HepG2 (cell line): ENCODE measurements at regions not wholly inside any gene's neighbourhood (a gene's known extent, or its start where the extent isn't known, plus 50 kb on each side); places are given as distances from the start of the nearest gene placed in this dataset.

Experiments
- ATAC-seq: fragments of 200-7000 bp; cut with Tn5 transposase; 3 replicates; pipeline ENCODE4 v1.9.1; 2020; ENCODE audit warnings: mild to moderate bottlenecking, moderate library complexity
- BruUV-seq: library from RNA; stranded (reverse); fragments of 400-500 nt; replicated peaks from 2 replicates; lab custom pipeline; 2021; lab: Mats Ljungman, UMichigan
- CTCF ChIA-PET: fragments of 300-600 bp; formaldehyde crosslinking; extraction: SDS; loops from one replicate; lab custom pipeline; 2021; ENCODE audit warnings: low total read pairs, inconsistent platforms, low intra/inter-chr PET ratio; lab: Yijun Ruan, JAX
- POLR2A ChIA-PET: fragments of 350-600 bp; sonication (Branson Sonifier 250); formaldehyde crosslinking; loops from one replicate; lab custom pipeline; 2020; ENCODE audit warnings: antibody characterized with exemption, inconsistent platforms; lab: Yijun Ruan, JAX
- DNase-seq: peaks from one replicate; pipeline ENCODE4 v3.0.0-alpha.2; 2015; ENCODE audit warnings: low spot score
- FAIRE-seq: peaks from 3 replicates; lab custom pipeline; 2011; peaks lifted over from hg19 to GRCh38; lab: Jason Lieb, UNC
- H2AFZ ChIP-seq: one replicate; pipeline ENCODE4 v1.6.1; 2011; ENCODE audit warnings: low read length, inconsistent platforms
- H3K27ac ChIP-seq: fragments of 300-600 bp; 3 replicates; pipeline ENCODE4 v1.8.0; 2011; ENCODE audit warnings: mixed run types, mild to moderate bottlenecking, mixed read lengths, low read length, inconsistent platforms; ENCODE audit not compliant: insufficient read depth; ENCODE audit errors: extremely low read length
- H3K27me3 ChIP-seq, 2 experiments: fragments of 200-600 bp in 1 of 2; 2 replicates in 1 of 2; 3 replicates in 1 of 2; pipeline versions ENCODE4 v1.6.0 to v1.8.0; 2011; ENCODE audit warnings: low read length in 2 of 2, mild to moderate bottlenecking in 2 of 2, moderate library complexity in 2 of 2, inconsistent platforms in 1 of 2; ENCODE audit not compliant: insufficient read depth in 2 of 2, control insufficient read depth in 1 of 2
- H3K36me3 ChIP-seq, 2 experiments: fragments of 200-600 bp in 1 of 2; replicated peaks in 1 of 2; 2 replicates in 1 of 2; 3 replicates in 1 of 2; pipeline versions ENCODE4 v1.5.1 to v1.8.0; 2011; ENCODE audit warnings: low read length in 2 of 2, inconsistent platforms in 1 of 2; ENCODE audit not compliant: insufficient read depth in 2 of 2, control insufficient read depth in 1 of 2
- H3K4me1 ChIP-seq: 2 replicates; pipeline ENCODE4 v1.5.1; 2012; ENCODE audit warnings: low read length, inconsistent platforms; ENCODE audit not compliant: insufficient read depth
- H3K4me2 ChIP-seq: 2 replicates; pipeline ENCODE4 v1.6.0; 2011; ENCODE audit warnings: low read depth, low read length, inconsistent platforms
- H3K4me3 ChIP-seq, 3 experiments: fragments of 200-600 bp in 1 of 3; sonication (generic), shearing (Covaris generic) in 1 of 3; replicated peaks in 1 of 3; 2 replicates each; pipeline ENCODE4 v1.5.1; 2011 to 2016; ENCODE audit warnings: low read length in 3 of 3, inconsistent platforms in 2 of 3, low read depth in 2 of 3, mild to moderate bottlenecking in 2 of 3, control low read depth in 1 of 3, mixed read lengths in 1 of 3; ENCODE audit not compliant: insufficient read depth in 1 of 3
- H3K79me2 ChIP-seq: one replicate; pipeline ENCODE4 v1.6.1; 2011; ENCODE audit warnings: low read length, inconsistent platforms; ENCODE audit not compliant: insufficient read depth
- H3K9ac ChIP-seq: 2 replicates; pipeline ENCODE4 v1.6.0; 2011; ENCODE audit warnings: mild to moderate bottlenecking, low read depth, low read length, inconsistent platforms; ENCODE audit not compliant: insufficient read depth
- H3K9me3 ChIP-seq: 2 replicates; pipeline ENCODE4 v1.5.1; 2012; ENCODE audit warnings: mild to moderate bottlenecking, low read length
- H4K20me1 ChIP-seq: 2 replicates; pipeline ENCODE4 v1.6.0; 2011; ENCODE audit warnings: inconsistent platforms, mild to moderate bottlenecking, low read length, moderate library complexity; ENCODE audit not compliant: insufficient read depth
- CCDC6 ChIP-seq: sonication (generic); formaldehyde crosslinking; IDR thresholded peaks from 2 replicates; pipeline ENCODE4 v1.8.1; 2022; ENCODE audit warnings: mild to moderate bottlenecking, missing genetic modification reagents, moderate library complexity
- CREB1 ChIP-seq, 2 experiments: fragments of 450-650 bp in 1 of 2; IDR thresholded peaks; 2 replicates each; pipeline ENCODE4 v1.6.1; 2016 to 2017; ENCODE audit warnings: control low read depth in 1 of 2, mild to moderate bottlenecking in 1 of 2, missing compliant biosample characterization in 1 of 2, missing genetic modification characterization in 1 of 2
- MAFF ChIP-seq: IDR thresholded peaks from 2 replicates; pipeline ENCODE4 v1.6.1; 2011; ENCODE audit warnings: low read depth, low read length, improper control_type of control experiment
- MAFK ChIP-seq, 2 experiments: IDR thresholded peaks in 1 of 2; conservative IDR thresholded peaks in 1 of 2; 2 replicates each; pipeline ENCODE4 v1.6.1; 2011; ENCODE audit warnings: improper control_type of control experiment in 2 of 2, low read length in 2 of 2
- MXD4 ChIP-seq: IDR thresholded peaks from 2 replicates; pipeline ENCODE4 v1.6.1; 2016; ENCODE audit warnings: mild to moderate bottlenecking, missing biosample characterization, missing genetic modification reagents
- NKX3-1 ChIP-seq: sonication (generic); formaldehyde crosslinking; IDR thresholded peaks from 2 replicates; pipeline ENCODE4 v1.5.0; 2020; ENCODE audit warnings: missing genetic modification reagents
- RNF2 ChIP-seq: fragments of 450-650 bp; conservative IDR thresholded peaks from 2 replicates; pipeline ENCODE4 v1.6.1; 2016; ENCODE audit warnings: low read depth
- SIN3B ChIP-seq: fragments of 150-350 bp; IDR thresholded peaks from 2 replicates; pipeline ENCODE4 v1.6.1; 2014; ENCODE audit warnings: low read length
- TGIF2 ChIP-seq: IDR thresholded peaks from 2 replicates; pipeline ENCODE4 v1.6.1; 2016; ENCODE audit warnings: control low read depth, missing compliant biosample characterization
- THRA ChIP-seq: sonication (generic); formaldehyde crosslinking; IDR thresholded peaks from 2 replicates; pipeline ENCODE4 v1.4.0; 2020; ENCODE audit warnings: missing genetic modification reagents, borderline replicate concordance
- ZFP90 ChIP-seq: sonication (generic); formaldehyde crosslinking; IDR thresholded peaks from 2 replicates; pipeline ENCODE4 v1.8.0; 2022; ENCODE audit warnings: missing genetic modification reagents, mild to moderate bottlenecking, inconsistent platforms, borderline replicate concordance
- ZNF607 ChIP-seq: sonication (generic); formaldehyde crosslinking; IDR thresholded peaks from 2 replicates; pipeline ENCODE4 v1.5.1; 2020; ENCODE audit warnings: missing genetic modification reagents, mild to moderate bottlenecking, borderline replicate concordance
- ZNF747 ChIP-seq: sonication (generic); formaldehyde crosslinking; IDR thresholded peaks from 2 replicates; pipeline ENCODE4 v1.8.1; 2023; ENCODE audit warnings: missing genetic modification reagents, mild to moderate bottlenecking, borderline replicate concordance
- ZNF891 ChIP-seq: sonication (generic); formaldehyde crosslinking; IDR thresholded peaks from 2 replicates; pipeline ENCODE4 v1.5.0; 2020; ENCODE audit warnings: mild to moderate bottlenecking, missing genetic modification reagents
- WGBS: methylation state at CpG from one replicate; pipeline ENCODE4 v1.1.6; 2017; ENCODE audit warnings: low lambda C conversion rate; 5-methylcytosine and 5-hydroxymethylcytosine counted together
- in situ Hi-C: cut with HindIII; loops from 2 replicates; pipeline ENCODE4 v1.10.0; 2017; ENCODE audit warnings: low pct_unique_long_range_greater_than_20kb; ENCODE audit not compliant: extremely low pct_ligation_motif_present
- intact Hi-C: fragments of 100-400 bp; cut with micrococcal nuclease; formaldehyde crosslinking; loops from one replicate; pipeline ENCODE4 v1.10.0; 2022; ENCODE audit not compliant: unreplicated experiment
- TF ChIP-seq, protein P1 (sequence below): sonication (generic); formaldehyde crosslinking; IDR thresholded peaks from 2 replicates; pipeline ENCODE4 v1.4.0; 2020; ENCODE audit warnings: missing genetic modification reagents, borderline replicate concordance
- TF ChIP-seq, protein P2 (sequence below): sonication (generic); formaldehyde crosslinking; IDR thresholded peaks from 2 replicates; pipeline ENCODE4 v1.5.0; 2020; ENCODE audit warnings: mild to moderate bottlenecking, missing genetic modification reagents

DNA sequence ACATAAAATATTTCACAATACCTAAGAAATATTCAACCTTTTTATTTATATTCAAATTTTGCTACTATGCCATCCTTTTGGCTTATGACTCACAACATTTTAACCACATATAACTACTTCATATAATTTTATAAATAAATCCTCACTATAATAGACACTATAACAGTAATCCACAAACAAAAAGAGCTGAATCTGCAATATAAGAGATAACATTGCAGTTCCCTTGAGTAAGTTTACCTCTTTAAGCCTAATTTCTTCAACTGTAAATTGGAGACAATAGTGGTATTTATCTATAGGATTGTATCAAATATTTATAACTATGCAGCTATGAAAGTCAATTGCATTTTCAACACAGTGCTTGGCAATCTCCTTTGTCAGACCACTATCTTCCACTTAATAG is 1084.5 kb downstream of the NR2F1-AS1 start:
- H3K27ac ChIP-seq: no peak overlapping the region
- H3K36me3 ChIP-seq: no peaks in the 10 kb centered on the region
- H3K4me2 ChIP-seq: no peak overlapping the region
- H3K4me1 ChIP-seq: no peaks in the 10 kb centered on the region
- no peak for ATAC-seq
- intact Hi-C loops: no loop called here
- ChIA-PET POLR2A (no interaction called here), CTCF (no interaction called here)
- no peak overlapping the region for H3K4me3 ChIP-seq
- no peaks in the 10 kb centered on the region for H3K27me3 ChIP-seq
- FAIRE-seq: no peak
- DNase-seq: no peak
- TF ChIP-seq MAFK (conservative IDR thresholded peaks at IDR 0.05 in 1 of 2, IDR thresholded peaks at IDR 0.05 in 1 of 2; ENCODE audit: low read length in 2 of 2): peak; percentile 23 to 60; a peak in 3 of 4 replicates
- TF ChIP-seq MAFF: peak; percentile 35; the same call in 1 of the 2 replicates
- no peak for TF ChIP-seq ZNF747
- no peaks in the 10 kb centered on the region for H3K9me3 ChIP-seq
- no peak overlapping the region for H3K9ac ChIP-seq
- in situ Hi-C loops: no loop called here
- H3K79me2 ChIP-seq: no peaks in the 10 kb centered on the region
- no peak overlapping the region for H2AFZ ChIP-seq
- no peaks in the 10 kb centered on the region; the same call in 1 of the 2 replicates for H4K20me1 ChIP-seq
- no TSS peak for BruUV-seq

DNA sequence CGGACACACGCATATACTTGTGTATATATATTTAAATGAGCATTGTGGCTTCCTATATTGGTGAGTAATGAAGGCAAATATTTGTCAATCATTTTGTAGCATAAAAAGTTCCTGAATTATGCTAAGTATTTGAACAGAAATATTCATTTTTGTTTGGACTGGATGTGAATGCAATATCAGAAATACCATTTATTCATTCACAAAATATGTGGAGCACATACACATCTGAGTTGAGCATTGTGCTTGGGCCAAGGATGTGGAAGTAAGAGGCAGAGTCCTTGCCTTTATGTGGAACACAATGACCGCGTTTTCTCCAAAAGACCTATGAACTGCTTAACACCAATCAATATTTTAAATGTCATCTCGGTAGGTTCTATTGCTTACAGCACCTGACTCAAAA is 1086.5 kb downstream of the NR2F1-AS1 start:
- no peak overlapping the region for H2AFZ ChIP-seq
- no peaks in the 10 kb centered on the region for H3K27me3 ChIP-seq
- H3K79me2 ChIP-seq: no peaks in the 10 kb centered on the region
- no peak overlapping the region for H3K9ac ChIP-seq
- no peaks in the 10 kb centered on the region for H3K9me3 ChIP-seq
- H3K36me3 ChIP-seq: no peaks in the 10 kb centered on the region
- ATAC-seq (no peak), DNase-seq (no peak), FAIRE-seq (no peak)
- no peak overlapping the region for H3K4me3 ChIP-seq
- in situ Hi-C loops: no loop called here
- ChIA-PET POLR2A (no interaction called here), CTCF (no interaction called here)
- no peaks in the 10 kb centered on the region for H3K4me1 ChIP-seq
- WGBS: 5% methylated on average over 5 of the region's 5 CpGs
- H3K4me2 ChIP-seq: no peak overlapping the region
- intact Hi-C loops: no loop called here
- no TSS peak for BruUV-seq
- H4K20me1 ChIP-seq: no peaks in the 10 kb centered on the region; the same call in 1 of the 2 replicates
- H3K27ac ChIP-seq: no peak overlapping the region
- TF ChIP-seq RNF2 (no peak), THRA (CRISPR knock-in tag) (no peak), SIN3B (no peak), ZNF891 (CRISPR knock-in tag) (no peak), CREB1 (IDR thresholded peaks at IDR 0.05) (no peak), CREB1 (CRISPR knock-in tag; IDR thresholded peaks at IDR 0.05) (no peak), CCDC6 (CRISPR knock-in tag) (no peak), TGIF2 (CRISPR knock-in tag) (no peak), MXD4 (CRISPR knock-in tag) (no peak), ZNF607 (CRISPR knock-in tag) (no peak), ZFP90 (CRISPR knock-in tag) (no peak), NKX3-1 (CRISPR knock-in tag) (no peak)
- TF ChIP-seq, protein P1, sequence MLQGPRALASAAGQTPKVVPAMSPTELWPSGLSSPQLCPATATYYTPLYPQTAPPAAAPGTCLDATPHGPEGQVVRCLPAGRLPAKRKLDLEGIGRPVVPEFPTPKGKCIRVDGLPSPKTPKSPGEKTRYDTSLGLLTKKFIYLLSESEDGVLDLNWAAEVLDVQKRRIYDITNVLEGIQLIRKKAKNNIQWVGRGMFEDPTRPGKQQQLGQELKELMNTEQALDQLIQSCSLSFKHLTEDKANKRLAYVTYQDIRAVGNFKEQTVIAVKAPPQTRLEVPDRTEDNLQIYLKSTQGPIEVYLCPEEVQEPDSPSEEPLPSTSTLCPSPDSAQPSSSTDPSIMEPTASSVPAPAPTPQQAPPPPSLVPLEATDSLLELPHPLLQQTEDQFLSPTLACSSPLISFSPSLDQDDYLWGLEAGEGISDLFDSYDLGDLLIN (CRISPR knock-in tag): no peak
- TF ChIP-seq, protein P2, sequence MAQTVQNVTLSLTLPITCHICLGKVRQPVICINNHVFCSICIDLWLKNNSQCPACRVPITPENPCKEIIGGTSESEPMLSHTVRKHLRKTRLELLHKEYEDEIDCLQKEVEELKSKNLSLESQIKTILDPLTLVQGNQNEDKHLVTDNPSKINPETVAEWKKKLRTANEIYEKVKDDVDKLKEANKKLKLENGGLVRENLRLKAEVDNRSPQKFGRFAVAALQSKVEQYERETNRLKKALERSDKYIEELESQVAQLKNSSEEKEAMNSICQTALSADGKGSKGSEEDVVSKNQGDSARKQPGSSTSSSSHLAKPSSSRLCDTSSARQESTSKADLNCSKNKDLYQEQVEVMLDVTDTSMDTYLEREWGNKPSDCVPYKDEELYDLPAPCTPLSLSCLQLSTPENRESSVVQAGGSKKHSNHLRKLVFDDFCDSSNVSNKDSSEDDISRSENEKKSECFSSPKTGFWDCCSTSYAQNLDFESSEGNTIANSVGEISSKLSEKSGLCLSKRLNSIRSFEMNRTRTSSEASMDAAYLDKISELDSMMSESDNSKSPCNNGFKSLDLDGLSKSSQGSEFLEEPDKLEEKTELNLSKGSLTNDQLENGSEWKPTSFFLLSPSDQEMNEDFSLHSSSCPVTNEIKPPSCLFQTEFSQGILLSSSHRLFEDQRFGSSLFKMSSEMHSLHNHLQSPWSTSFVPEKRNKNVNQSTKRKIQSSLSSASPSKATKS (CRISPR knock-in tag): no peak
